ENCODE measurements at regions not wholly inside any gene's neighbourhood (a gene's known extent, or its start where the extent isn't known, plus 50 kb on each side); places are given as distances from the start of the nearest gene placed in this dataset.

DNA sequence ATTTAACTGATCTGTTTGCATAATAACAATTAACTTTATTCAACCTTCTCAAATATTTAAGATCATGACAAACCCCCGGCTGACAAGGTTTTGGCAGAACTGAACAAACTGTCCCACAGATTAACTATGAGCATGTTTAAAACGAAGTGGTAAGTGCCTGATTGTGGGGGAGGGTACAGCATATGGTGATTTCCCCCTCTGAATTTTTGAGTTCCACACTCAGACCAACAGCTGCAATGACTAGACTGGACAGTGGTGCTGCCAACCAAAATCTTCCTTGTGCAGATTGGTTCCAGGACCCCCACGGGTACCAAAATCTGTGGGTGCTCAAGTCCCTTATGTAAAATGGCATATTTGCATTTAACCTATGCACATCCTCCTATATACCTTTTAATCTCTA, 449.5 kb downstream of the SHQ1 start:
- Histone ChIP-seq H3K79me2 (ENCODE audit: control insufficient read depth, insufficient read depth, low read length) (peaks cover 44% of the 10 kb centered on the region), H3K4me1 (ENCODE audit: control insufficient read depth, extremely low read depth, insufficient read depth, low read length) (no peaks in the 10 kb centered on the region), H3K9me1 (replicated peaks; ENCODE audit: control insufficient read depth, extremely low read depth, insufficient read depth, low read length) (no peaks in the 10 kb centered on the region), H3K9me3 (replicated peaks; ENCODE audit: control insufficient read depth, insufficient read depth, low read length) (no peaks in the 10 kb centered on the region), H3K27ac (ENCODE audit: insufficient read depth, low read depth, low read length) (no peak overlapping the region), H4K20me1 (replicated peaks; ENCODE audit: control insufficient read depth, extremely low read depth, insufficient read depth, low read length) (peaks cover 21% of the 10 kb centered on the region), H3K4me3 (replicated peaks in 1 of 3; ENCODE audit: insufficient read depth in 1 of 3, low read depth in 1 of 3, low read length in 3 of 3) (no peak overlapping the region), H3K9ac (replicated peaks; ENCODE audit: extremely low read depth, insufficient read depth, low read length) (no peak overlapping the region), H3K36me3 (ENCODE audit: control insufficient read depth in 2 of 2, extremely low read depth in 1 of 2, insufficient read depth in 2 of 2, low read length in 2 of 2) (no peaks in the 10 kb centered on the region), H2AFZ (ENCODE audit: low read depth, low read length) (no peak overlapping the region), H3K27me3 (ENCODE audit: control insufficient read depth in 2 of 2, insufficient read depth in 2 of 2, low read length in 2 of 2) (no peaks in the 10 kb centered on the region), H3K4me2 (ENCODE audit: insufficient read depth, low read length) (no peak overlapping the region)
- ChIA-PET POLR2A (no interaction called here), CTCF (no interaction called here)
- dilution Hi-C loops (cut with MboI; ENCODE audit: extremely low pct_ligation_motif_present, low sequenced_read_pairs), result no loop called here
- no peak for FAIRE-seq
- DNase-seq (ENCODE audit: low read depth, low spot score), result no peak
- intact Hi-C loops (cut with micrococcal nuclease), result no loop called here
- no peak for TF ChIP-seq EZH2 (IDR thresholded peaks at IDR 0.05; ENCODE audit: borderline replicate concordance, low read depth, low read length, severe bottlenecking)
- no peak for TF ChIP-seq POLR2AphosphoS5 (IDR thresholded peaks at IDR 0.05; ENCODE audit: insufficient read depth, low read depth, low read length)
- TF ChIP-seq, protein P1, sequence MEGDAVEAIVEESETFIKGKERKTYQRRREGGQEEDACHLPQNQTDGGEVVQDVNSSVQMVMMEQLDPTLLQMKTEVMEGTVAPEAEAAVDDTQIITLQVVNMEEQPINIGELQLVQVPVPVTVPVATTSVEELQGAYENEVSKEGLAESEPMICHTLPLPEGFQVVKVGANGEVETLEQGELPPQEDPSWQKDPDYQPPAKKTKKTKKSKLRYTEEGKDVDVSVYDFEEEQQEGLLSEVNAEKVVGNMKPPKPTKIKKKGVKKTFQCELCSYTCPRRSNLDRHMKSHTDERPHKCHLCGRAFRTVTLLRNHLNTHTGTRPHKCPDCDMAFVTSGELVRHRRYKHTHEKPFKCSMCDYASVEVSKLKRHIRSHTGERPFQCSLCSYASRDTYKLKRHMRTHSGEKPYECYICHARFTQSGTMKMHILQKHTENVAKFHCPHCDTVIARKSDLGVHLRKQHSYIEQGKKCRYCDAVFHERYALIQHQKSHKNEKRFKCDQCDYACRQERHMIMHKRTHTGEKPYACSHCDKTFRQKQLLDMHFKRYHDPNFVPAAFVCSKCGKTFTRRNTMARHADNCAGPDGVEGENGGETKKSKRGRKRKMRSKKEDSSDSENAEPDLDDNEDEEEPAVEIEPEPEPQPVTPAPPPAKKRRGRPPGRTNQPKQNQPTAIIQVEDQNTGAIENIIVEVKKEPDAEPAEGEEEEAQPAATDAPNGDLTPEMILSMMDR (IDR thresholded peaks at IDR 0.05; ENCODE audit: extremely low read depth in 1 of 2, insufficient read depth in 1 of 2, low read depth in 1 of 2, low read length in 2 of 2), result no peak
- TF ChIP-seq FOS (IDR thresholded peaks at IDR 0.05; ENCODE audit: borderline replicate concordance, insufficient read depth, low read length), result no peak
- TF ChIP-seq, protein P2, sequence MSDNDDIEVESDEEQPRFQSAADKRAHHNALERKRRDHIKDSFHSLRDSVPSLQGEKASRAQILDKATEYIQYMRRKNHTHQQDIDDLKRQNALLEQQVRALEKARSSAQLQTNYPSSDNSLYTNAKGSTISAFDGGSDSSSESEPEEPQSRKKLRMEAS (IDR thresholded peaks at IDR 0.05; ENCODE audit: insufficient read depth, insufficient read length), result no peak
- BruUV-seq (replicated peaks), result no TSS peak

DNA sequence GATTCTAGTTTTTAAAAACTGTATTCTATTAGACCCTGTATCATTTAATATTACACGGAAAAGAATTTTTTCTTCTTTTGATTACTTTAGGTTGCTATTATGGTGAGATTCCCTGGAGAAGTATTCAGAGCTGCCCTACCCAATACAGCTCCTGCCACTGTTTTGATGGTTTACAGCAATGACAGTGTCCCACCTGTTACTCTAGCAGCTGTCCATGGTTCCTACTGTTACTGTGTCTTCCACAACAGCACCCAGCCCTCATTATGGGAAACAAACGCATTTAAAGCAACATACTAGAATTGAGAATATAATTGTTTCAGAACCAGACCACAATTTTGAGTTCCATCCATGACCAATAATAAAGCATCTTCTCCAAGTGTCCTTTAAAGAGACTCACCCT, 450.7 kb downstream of the SHQ1 start:
- no peak overlapping the region for H3K9ac ChIP-seq (replicated peaks; ENCODE audit: extremely low read depth, insufficient read depth, low read length)
- CTCF ChIA-PET, result no interaction called here
- dilution Hi-C loops (cut with MboI; ENCODE audit: extremely low pct_ligation_motif_present, low sequenced_read_pairs) (no loop called here), intact Hi-C loops (cut with micrococcal nuclease) (no loop called here)
- H3K27ac ChIP-seq (ENCODE audit: insufficient read depth, low read depth, low read length), result no peak overlapping the region
- H3K4me2 ChIP-seq (ENCODE audit: insufficient read depth, low read length), result no peak overlapping the region
- no peaks in the 10 kb centered on the region for H3K9me1 ChIP-seq (replicated peaks; ENCODE audit: control insufficient read depth, extremely low read depth, insufficient read depth, low read length)
- FAIRE-seq (no peak), DNase-seq (ENCODE audit: low read depth, low spot score) (no peak)
- TF ChIP-seq POLR2AphosphoS5 (IDR thresholded peaks at IDR 0.05; ENCODE audit: insufficient read depth, low read depth, low read length) (no peak), POLR2A (IDR thresholded peaks at IDR 0.05; ENCODE audit: low read depth, low read length) (no peak), FOS (IDR thresholded peaks at IDR 0.05; ENCODE audit: borderline replicate concordance, insufficient read depth, low read length) (no peak)
- H3K79me2 ChIP-seq (ENCODE audit: control insufficient read depth, insufficient read depth, low read length), result peaks cover 42% of the 10 kb centered on the region
- POLR2A ChIA-PET, result no interaction called here
- H3K9me3 ChIP-seq (replicated peaks; ENCODE audit: control insufficient read depth, insufficient read depth, low read length), result no peaks in the 10 kb centered on the region
- no peaks in the 10 kb centered on the region for H3K4me1 ChIP-seq (ENCODE audit: control insufficient read depth, extremely low read depth, insufficient read depth, low read length)
- H3K27me3 ChIP-seq (ENCODE audit: control insufficient read depth in 2 of 2, insufficient read depth in 2 of 2, low read length in 2 of 2), result no peaks in the 10 kb centered on the region
- peaks cover 19% of the 10 kb centered on the region for H4K20me1 ChIP-seq (replicated peaks; ENCODE audit: control insufficient read depth, extremely low read depth, insufficient read depth, low read length)
- no TSS peak for BruUV-seq (replicated peaks)
- H2AFZ ChIP-seq (ENCODE audit: low read depth, low read length), result no peak overlapping the region
- H3K4me3 ChIP-seq (replicated peaks in 1 of 3; ENCODE audit: insufficient read depth in 1 of 3, low read depth in 1 of 3, low read length in 3 of 3), result no peak overlapping the region
- H3K36me3 ChIP-seq (ENCODE audit: control insufficient read depth in 2 of 2, extremely low read depth in 1 of 2, insufficient read depth in 2 of 2, low read length in 2 of 2), result no peaks in the 10 kb centered on the region

Measured in endothelial cell of umbilical vein (primary cell).